Testis (tissue), 2 donors: ENCODE measurements at regions not wholly inside any gene's neighbourhood (a gene's known extent, or its start where the extent isn't known, plus 50 kb on each side); places are given as distances from the start of the nearest gene placed in this dataset.

Experiments
- DNase-seq: peaks from one replicate; pipeline ENCODE4 v3.0.0-alpha.2; 2019
- H3K27ac ChIP-seq, 2 donors: fragments of 200-600 bp; sonication (generic); one replicate each; pipeline ENCODE4 v1.5.1; 2019
- H3K27me3 ChIP-seq: fragments of 200-600 bp; sonication (generic); one replicate; pipeline ENCODE4 v1.5.1; 2019
- H3K36me3 ChIP-seq: fragments of 200-600 bp; sonication (generic); one replicate; pipeline ENCODE4 v1.5.1; 2017; ENCODE audit warnings: low read depth; ENCODE audit errors: missing control alignments
- H3K4me1 ChIP-seq: fragments of 200-600 bp; sonication (generic); one replicate; pipeline ENCODE4 v1.5.1; 2019
- H3K4me3 ChIP-seq, 2 donors: fragments of 200-600 bp; sonication (generic); one replicate each; pipeline ENCODE4 v1.5.1; 2017 to 2019
- H3K9me3 ChIP-seq: fragments of 200-600 bp; sonication (generic); one replicate; pipeline ENCODE4 v1.5.1; 2017
- POLR2A ChIP-seq: fragments of 450-650 bp; IDR thresholded peaks from one replicate; pipeline ENCODE4 v1.6.1; 2017; ENCODE audit warnings: antibody characterized with exemption, mild to moderate bottlenecking, moderate library complexity
- WGBS, 2 donors: methylation state at CpG; one replicate each; pipeline ENCODE4 v1.1.5; 2018; 5-methylcytosine and 5-hydroxymethylcytosine counted together
- intact Hi-C: fragments of 100-400 bp; cut with DNase I; formaldehyde crosslinking; loops from one replicate; pipeline ENCODE4 v1.15.1; 2023; ENCODE audit warnings: low total_unique reads
- TF ChIP-seq, protein P1 (sequence below), 3 experiments: fragments of 450-650 bp in 2 of 3; fragments of 200-600 bp in 1 of 3; sonication (generic) in 1 of 3; IDR thresholded peaks; one replicate each; pipeline ENCODE4 v1.5.1; 2016 to 2019; ENCODE audit warnings: antibody characterized with exemption in 3 of 3, mild to moderate bottlenecking in 2 of 3, moderate library complexity in 1 of 3

DNA sequence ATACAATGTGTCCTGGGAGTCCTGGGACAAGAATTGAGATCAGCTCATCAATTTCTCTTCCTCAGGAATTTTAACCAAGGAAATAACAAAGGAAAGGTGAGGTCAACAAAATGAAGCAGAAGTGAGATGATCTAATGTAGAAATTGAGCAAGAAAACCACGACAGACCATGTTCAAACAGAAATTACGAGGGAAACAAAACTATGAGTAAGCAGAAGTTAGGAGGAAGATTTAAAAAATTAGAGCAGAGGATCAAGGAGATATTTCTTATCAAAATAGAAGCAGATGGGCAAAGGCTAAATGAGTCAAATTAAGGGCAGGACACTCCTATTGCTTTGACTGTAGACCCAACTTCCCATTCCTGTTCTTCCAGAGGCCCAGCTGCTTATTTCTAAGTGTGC, 97.4 kb downstream of the HINT1 start:
- Histone ChIP-seq H3K36me3 (no peaks in the 10 kb centered on the region), H3K4me3 (no peak overlapping the region), H3K27ac (no peak overlapping the region), H3K9me3 (no peaks in the 10 kb centered on the region), H3K4me1 (no peaks in the 10 kb centered on the region), H3K27me3 (no peaks in the 10 kb centered on the region)
- WGBS, 2 donors: 76 to 95% methylated on average over 2 of the region's 2 CpGs
- no peak for TF ChIP-seq POLR2A
- TF ChIP-seq, protein P1, sequence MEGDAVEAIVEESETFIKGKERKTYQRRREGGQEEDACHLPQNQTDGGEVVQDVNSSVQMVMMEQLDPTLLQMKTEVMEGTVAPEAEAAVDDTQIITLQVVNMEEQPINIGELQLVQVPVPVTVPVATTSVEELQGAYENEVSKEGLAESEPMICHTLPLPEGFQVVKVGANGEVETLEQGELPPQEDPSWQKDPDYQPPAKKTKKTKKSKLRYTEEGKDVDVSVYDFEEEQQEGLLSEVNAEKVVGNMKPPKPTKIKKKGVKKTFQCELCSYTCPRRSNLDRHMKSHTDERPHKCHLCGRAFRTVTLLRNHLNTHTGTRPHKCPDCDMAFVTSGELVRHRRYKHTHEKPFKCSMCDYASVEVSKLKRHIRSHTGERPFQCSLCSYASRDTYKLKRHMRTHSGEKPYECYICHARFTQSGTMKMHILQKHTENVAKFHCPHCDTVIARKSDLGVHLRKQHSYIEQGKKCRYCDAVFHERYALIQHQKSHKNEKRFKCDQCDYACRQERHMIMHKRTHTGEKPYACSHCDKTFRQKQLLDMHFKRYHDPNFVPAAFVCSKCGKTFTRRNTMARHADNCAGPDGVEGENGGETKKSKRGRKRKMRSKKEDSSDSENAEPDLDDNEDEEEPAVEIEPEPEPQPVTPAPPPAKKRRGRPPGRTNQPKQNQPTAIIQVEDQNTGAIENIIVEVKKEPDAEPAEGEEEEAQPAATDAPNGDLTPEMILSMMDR (IDR thresholded peaks at IDR 0.05): no peak
- DNase-seq: no peak
- intact Hi-C loops: no loop called here

- H3K4me1 ChIP-seq: no peaks in the 10 kb centered on the region
- DNase-seq: no peak
- H3K27ac ChIP-seq: no peak overlapping the region
- no peaks in the 10 kb centered on the region for H3K9me3 ChIP-seq
- H3K36me3 ChIP-seq: no peaks in the 10 kb centered on the region
- no peaks in the 10 kb centered on the region for H3K27me3 ChIP-seq
- H3K4me3 ChIP-seq: no peak overlapping the region
- intact Hi-C loops: no loop called here
- no peak for TF ChIP-seq POLR2A
- TF ChIP-seq, protein P1 (IDR thresholded peaks at IDR 0.05): no peak
These were observed 100.2 kb downstream of the HINT1 start for GRCh38 chr5:131064669-131065371.

DNA sequence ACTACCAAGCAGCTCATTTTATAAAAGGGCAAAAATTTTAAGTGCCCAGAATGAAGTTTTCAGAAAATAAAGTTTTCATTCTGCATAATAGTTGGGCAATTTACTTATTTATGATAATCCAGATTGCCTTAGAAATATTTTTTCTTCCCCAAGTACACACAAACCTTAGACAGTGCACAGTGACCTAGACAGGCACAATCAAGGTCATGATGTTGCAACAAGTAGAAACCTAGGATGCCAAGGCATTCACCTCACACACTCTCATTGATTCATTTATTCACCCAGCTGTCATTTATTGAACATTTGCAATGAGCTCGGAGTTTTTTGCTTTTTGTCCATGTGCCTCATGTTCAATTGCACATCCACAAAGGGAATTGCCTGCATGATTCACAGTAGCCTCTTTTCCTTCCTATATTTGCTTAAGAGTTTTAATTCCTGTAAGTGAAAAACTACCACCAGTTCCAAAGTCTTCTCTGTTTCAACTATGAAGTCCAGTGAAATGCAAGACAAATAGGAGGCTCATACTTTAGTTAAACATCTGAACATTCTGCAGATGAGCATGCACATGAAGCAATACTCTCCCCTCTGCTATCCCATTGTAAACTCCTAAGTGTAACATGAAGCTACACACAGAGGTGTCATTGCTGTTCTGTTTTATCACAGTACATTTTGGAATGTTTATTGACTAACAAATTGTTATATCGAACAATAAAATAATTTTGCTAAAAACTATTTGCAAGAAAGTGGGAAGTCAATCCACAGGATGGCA, 122.9 kb downstream of the HINT1 start:
- intact Hi-C loops: no loop called here
- WGBS, 2 donors: 69 to 93% methylated on average over 2 of the region's 2 CpGs
- no peak for TF ChIP-seq POLR2A
- TF ChIP-seq, protein P1 (IDR thresholded peaks at IDR 0.05): no peak
- H3K27ac ChIP-seq: no peak overlapping the region
- no peak for DNase-seq
- no peaks in the 10 kb centered on the region for H3K27me3 ChIP-seq
- no peak overlapping the region for H3K4me3 ChIP-seq
- H3K4me1 ChIP-seq: no peaks in the 10 kb centered on the region
- H3K36me3 ChIP-seq: no peaks in the 10 kb centered on the region
- H3K9me3 ChIP-seq: no peaks in the 10 kb centered on the region

DNA sequence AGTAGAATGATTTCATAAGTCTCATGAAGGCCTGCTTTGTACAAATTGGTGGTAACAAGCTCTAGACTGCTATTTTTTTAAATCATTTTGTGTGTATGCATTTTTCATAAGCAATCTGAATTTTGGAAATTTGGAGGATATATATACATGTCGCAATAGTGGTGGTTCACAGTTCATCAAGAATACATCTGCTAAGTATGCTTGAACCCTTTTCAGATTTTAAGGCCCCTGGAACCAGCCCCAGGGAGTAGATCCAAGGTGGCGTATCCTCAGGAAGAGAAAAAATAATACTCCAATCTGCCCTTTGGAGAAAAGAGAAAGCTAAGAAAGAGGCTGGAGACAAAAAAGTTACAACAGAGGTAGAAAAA, 141.6 kb downstream of the HINT1 start:
- no peak for TF ChIP-seq POLR2A
- TF ChIP-seq, protein P1 (IDR thresholded peaks at IDR 0.05): no peak
- no peaks in the 10 kb centered on the region for H3K27me3 ChIP-seq
- H3K9me3 ChIP-seq: no peaks in the 10 kb centered on the region
- intact Hi-C loops: no loop called here
- no peaks in the 10 kb centered on the region for H3K4me1 ChIP-seq
- no peak for DNase-seq
- H3K36me3 ChIP-seq: no peaks in the 10 kb centered on the region
- H3K27ac ChIP-seq: no peak overlapping the region
- no peak overlapping the region for H3K4me3 ChIP-seq
- 78% methylated on average over 2 of the region's 2 CpGs for WGBS, 2 donors
